Stimulated activated CD4-positive, alpha-beta T cell treated with anti-CD3 and anti-CD28 coated beads, TNF-alpha, amount 100 ng/mL, for 24 hours (primary cell): ENCODE measurements at regions not wholly inside any gene's neighbourhood (a gene's known extent, or its start where the extent isn't known, plus 50 kb on each side); places are given as distances from the start of the nearest gene placed in this dataset.
"Not testable (repeated sequence)": the region's sequence is repeated elsewhere in the genome, so short reads cannot be mapped to it uniquely, and the experiment has no call there.

Source experiments
- DNase-seq, 3 experiments: peaks; one replicate each; pipeline ENCODE4 v3.0.0-alpha.2; 2020; ENCODE audit warnings: low read depth in 3 of 3

DNA sequence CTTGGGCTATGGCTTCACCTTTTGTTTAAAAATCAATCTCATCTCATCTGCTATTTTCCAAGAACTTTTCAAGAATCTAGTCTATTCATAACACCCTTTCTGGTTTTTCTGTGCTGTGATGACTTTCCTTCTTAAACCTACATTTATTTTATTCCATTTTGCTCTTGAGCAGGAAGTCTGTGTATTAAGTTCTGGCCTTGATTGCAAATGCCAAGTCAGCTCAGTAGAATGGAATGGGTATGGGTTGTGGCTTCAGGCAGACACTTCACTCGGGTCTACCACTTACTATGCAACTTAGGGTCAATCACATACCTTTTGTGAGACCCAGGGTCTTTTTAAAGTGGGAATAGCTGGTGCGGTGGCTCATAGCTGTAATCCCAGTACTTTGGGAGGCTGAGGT is 522.3 kb downstream of the TRIML1 start:
- DNase-seq: no peak

DNA sequence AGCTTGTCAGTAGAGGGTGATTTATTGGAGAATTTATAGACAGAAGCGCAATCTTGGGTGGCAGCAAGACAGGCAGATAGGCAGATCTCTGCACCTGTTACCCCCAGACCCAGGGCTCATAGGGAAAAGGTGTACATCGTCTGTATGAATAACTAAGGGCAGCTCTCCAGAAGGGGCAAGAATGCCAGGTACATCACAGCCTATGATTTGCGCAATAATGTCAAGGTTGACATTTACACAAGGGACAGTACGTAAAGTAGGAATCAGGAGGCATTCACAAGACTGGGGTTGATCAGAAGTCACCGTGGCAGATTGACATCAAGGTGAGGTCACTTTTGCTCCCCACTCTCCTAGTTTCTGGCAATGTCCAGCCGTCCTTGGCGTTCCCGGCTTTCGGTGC is 524.1 kb downstream of the TRIML1 start:
- DNase-seq: no peak

DNA sequence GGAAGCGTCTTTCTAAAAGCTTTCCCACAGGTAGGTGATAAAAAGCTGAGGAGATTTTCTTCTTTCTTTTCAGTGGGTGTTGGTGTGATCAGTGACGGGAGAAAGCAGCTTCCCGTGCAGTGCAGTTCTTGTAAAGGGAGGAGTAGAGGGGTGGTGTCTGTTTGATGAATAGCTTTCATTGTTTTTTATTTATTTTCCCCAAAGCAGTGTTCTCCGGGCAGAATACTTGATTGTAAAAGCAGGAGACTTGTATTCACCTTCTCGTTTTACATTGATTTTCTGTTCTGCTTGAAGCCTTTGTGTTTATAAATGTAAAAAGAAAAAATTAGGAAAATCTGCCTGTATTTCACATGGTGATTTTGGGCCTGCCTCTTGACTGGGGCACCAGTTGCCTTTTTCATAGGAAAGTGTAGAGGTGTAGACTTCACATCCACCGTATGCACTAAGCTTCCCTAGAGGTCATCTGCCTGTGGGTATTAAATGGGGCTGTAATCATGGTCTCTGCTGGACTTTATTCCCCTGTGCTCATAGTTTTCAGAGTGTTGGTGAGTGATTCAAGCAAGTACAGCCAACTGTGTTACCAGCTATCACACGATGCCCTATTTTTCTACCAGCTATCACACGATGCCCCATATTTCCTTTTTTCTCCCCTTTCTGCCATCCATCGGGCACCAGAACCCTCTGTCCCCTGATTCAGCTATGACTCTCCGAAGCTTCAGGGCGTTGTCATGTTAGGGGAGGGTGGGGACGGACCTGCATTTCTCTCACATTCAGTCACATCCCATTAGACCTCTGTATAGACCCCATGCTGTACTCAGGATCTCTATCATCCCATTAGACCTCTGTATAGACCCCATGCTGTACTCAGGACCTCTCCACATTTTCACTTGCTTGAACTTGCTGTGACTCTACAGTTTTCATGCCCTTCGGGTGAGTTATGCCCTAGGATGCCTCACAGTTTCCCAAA is 526.5 kb downstream of the TRIML1 start:
- no peak for DNase-seq

DNA sequence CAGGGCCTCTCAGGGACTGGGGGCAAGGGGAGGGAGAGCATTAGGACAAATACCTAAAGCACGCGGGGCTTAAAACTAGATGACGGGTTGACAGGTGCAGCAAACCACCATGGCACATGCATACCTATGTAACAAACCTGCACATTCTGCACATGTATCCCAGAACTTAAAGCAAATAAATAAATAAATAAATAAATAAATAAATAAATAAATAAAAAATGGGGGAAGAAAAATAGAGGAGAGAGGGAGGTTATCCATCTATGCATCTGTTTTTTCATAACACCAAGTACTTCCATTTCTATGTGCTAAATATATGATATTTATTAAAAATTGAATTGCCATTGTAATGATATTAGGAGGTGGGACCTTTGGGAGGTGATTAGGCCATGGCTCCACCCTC is 539.5 kb downstream of the TRIML1 start:
- DNase-seq: not testable (repeated sequence)

DNA sequence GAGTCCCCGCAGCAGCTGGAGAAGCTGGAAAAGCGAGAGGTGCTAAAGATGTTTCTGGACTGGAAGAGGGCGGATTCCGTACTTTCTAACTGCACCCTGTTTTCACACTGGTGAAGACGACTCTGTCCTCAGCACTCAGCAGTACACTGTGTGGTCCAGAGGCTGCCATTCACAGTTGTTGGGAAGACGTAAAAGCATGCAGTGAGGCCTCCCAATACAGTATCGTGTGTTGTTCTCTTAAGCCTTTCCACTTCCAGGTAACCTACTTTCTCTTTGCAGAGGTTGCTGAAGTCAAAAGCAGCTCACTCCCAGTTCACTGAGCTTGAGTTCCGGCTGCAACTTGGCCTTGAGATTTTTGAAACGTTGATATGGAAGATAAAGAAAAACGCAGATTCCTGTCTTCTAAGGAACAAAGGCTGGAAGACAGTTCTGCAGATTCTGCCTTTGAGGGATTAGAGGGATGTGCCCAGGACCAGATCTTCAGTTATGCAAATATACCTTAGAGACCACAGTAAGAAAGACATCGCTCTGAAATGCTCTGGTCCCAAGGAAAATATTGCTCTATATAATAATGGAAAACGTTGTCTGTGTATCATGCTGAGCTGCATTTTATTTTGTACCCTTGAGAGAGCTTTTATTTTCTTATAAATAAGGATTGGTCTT is 540.9 kb downstream of the TRIML1 start:
- no peak for DNase-seq

DNA sequence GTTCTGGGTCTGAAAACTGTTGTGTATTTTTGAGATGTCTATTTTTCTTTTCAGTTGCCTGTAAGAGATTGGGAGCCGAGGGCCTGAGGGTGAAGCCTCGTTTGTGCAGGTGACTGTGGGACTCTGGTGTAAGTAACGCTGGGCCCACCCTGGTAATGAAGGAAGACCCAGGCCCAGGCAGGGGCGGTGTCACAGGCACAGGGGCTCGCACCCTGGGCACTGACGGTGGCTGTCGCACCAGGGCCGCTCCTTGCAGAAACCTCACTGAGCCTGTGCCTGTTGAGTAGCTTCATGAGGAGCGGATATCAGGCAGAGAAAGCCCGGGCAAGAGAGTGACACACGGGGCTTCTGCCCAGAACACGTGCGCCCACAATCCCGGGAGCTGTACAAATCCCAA is 541.4 kb downstream of the TRIML1 start:
- DNase-seq: no peak

DNA sequence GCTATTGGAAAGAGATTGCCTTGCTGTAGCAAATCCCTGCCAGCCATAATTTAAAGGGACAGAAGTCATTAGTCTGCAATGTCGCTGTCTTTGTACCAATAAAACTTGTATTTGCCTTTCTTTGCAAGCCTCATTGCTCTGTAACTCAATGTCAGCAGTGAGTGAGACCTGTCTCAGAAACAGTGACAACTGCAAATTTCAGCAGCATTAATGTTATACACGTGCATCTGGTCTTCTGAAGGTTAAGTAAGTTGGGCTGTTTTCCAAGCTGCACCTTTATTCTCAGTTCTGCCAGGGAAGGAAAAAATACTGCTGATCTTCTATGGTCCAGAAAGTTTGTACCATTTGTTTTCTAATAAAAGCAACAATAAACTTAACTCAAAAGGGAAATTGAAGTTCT is 543.1 kb downstream of the TRIML1 start:
- DNase-seq: no peak

DNA sequence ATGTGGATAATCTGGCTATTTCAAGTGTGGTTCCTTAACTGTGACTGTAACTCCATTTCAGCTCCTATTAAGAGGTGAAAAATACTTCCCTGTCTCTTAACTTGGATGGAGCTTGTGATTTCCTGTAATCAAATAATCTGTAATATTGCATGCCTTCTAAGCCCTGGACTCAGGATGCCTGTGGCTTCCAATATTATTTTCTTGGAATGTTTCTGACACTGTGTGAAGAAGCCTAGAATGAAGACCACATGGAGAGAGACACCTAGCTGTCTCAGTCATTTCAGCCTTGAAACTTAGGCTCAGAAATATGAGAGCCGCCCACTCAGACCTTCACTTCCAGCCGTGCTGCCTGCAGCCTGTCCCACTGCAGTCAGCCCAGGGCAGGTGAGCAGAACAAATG is 544.3 kb downstream of the TRIML1 start:
- no peak for DNase-seq

DNA sequence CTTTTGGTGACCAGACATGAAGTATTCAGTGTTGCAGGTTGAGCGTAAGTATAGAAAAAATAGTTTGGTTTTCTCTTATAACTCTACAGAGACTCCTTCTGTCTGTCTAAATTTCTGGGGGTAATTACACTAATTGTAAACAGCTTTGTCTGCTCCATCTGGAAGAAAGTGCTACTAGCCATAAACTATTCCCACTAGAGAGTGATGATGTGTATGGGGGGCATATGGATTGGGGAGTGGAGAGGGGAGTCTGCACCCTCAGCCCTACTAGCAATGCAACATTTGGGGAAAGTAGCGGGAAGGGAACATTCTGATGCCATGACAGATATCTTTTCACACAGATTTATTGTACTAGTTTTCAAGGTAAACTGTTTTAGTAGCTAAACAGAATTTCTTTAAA is 549.7 kb downstream of the TRIML1 start:
- DNase-seq: no peak

DNA sequence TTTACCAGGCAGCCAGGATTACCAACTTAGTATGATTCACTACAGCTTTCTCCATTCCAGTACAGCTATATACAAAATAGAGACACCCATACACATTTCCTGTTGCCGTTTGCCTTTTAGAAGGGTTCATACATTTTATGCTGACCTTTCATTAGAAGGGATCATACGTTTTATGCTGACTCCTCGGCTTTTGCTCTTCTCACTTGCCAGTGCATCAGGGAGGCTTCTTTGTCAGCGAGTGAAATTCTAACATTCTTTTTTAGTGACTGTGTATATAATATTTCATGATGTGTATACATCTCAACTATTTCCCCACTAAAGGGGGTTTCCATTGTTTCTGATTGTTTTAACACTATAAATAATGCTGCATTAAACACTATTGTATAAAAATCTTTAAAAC is 552.6 kb downstream of the TRIML1 start:
- DNase-seq: no peak

DNA sequence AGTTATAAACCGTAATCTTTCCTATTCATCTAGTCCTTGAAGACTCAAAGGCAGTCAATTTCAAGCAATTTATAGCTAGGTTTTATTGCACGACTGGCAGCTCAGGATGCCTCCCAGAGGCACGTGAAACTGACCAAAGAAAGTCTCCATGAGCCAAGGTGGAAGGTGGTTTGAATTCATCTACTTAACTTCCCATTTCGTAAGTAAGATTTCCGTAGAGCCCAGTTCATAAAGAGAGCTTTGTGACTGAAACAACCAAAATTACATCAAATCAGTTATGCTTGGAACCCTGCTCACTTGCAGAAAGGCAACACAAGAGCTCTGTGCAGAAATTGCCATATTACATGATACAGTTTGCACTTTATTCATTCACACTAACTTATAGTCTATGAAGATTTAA is 556.0 kb downstream of the TRIML1 start:
- DNase-seq: no peak

DNA sequence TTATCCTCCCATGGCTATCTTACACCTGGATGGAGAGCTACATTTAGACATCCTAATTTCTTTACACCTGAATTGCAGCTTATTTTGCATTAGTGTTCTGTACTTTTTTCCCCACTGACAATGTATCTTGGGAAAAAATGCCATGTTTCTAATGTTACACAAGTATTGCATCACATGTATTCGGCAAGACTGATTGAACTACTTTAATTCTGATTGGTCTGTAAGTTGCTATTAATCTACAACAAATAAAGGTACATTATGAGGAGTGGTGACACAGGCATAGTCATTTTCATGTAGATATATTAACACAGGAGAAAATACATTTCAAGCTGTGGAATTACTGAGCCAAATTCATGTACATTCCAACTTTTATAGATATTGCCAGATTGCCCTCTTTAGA is 558.0 kb downstream of the TRIML1 start:
- DNase-seq: no peak

DNA sequence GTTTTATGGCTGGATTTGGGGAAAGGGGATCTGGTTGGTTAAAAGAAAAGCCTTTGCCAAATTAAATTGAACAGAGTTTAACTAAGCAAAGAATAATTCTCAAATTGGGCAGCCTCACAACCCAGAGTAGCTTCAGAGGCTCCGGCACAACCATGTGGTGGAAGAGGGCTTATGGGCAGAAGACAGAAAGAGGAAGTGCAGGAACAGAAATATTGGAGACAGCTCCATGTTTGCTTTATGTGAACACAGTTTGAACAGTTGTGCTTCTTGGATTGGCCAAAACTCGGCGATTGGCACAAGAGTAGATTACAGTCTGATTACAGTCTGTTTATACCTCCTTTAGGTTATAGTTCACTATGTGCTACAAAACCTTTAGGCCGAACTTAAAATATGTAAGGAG is 562.7 kb downstream of the TRIML1 start:
- DNase-seq: no peak

DNA sequence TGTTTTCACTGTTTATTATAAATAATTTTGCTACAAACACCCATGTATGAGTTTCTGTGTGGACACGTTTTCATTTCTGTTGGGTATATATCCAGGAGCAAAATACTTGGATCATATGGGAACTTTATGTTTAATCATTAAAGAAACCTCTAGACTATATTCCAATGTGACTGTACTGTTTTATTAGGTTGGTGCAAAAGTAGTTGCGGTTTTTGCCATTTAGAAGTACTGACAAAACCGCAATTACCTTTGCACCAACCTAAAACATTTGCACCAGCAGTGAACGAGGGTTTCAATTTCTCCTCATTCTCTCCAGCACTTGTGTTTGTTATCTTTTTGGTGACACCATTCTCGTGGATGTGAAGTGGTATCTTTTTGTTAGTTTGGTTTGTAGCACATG is 565.0 kb downstream of the TRIML1 start:
- no peak for DNase-seq

DNA sequence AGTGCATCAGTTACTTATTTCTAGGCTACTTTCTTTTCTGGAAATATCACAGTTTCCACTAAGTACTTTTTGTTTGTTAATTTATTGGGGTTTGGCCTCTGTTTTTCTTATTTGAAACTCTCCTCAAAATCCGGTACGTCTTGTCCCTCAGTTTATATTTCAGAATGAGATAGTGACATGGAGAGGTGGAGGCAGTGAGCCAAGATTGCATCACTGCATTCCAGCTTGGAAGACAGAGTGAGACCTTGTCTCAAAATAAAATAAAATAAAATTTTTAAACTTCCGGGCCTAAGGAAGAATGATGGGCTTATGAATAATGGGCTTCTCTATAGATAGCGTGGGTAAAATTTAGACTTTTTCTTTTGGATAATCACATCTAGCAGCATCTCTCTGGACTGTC is 567.8 kb downstream of the TRIML1 start:
- DNase-seq: no peak

DNA sequence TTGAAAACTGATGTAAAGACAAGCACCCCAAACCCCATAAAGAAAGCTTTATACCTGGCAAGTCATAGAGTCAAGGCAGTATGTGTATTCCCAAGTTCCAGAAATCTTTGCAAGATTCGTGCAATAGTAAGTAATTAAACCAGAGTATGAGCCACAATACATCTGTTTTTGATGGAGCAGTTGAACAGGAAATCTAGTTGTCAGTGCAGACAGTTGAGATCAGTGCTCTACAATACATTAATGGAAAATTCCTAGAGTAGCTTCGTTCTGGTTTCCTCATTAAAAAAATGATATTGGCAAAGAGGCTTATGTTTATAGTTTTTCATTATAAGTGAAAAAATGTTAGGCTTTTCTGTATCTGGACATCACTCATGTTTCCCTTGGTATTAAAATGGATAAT is 575.3 kb downstream of the TRIML1 start:
- DNase-seq: no peak

DNA sequence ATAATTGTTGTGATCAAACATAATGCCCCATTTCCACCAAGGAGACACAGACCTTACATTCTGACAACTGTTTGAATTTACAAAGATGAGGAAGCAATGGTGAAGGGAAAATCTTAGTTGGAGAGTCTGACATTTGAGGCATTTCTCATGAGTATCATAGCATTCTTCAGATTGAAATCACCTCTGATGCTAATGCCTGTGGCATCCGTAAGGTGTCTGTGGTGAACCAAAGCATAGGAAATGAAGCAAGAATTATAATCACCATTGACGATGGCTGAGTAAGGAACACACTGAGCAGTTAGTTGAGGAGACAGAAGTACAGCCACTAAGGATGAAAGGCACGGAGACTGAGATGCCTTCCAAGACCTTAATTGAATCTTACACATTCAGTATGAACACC is 575.7 kb downstream of the TRIML1 start:
- DNase-seq: no peak

DNA sequence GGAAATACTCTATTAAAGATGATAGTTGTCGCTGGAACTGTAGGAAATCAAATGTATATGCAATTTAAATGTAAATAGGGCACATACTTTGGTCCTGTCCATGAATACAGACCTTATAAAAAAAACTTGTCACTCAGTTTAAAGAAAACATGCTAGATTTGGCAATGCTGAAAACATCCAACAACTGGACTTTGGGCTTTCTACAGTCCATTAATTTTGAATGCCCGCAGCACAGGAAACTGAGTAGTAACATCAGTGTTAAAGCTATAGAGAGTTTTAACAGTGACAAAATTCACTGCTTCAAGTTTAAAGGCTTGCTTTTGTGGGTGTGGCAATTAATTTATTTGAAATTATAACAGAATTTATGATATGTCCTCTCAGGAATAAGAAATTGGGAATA is 578.4 kb downstream of the TRIML1 start:
- no peak for DNase-seq

DNA sequence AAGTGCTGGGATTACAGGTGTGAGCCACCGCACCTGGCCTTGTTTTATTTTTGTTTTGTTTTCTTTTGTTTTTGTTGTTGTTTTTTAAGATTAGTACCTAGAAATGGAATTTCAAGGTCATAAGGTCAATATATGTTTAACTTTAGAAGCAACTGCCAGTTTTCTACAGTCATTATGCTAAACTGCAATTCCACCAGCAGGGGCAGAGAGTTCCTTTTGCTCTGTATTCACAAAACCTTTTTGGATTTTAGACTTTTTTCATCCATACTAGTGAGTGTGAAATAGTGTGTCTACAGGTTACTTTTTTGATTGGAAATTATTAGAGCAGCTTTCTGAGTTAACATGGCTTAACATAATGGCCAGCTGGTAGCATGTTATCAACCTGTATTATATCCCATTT is 580.6 kb downstream of the TRIML1 start:
- no peak for DNase-seq

DNA sequence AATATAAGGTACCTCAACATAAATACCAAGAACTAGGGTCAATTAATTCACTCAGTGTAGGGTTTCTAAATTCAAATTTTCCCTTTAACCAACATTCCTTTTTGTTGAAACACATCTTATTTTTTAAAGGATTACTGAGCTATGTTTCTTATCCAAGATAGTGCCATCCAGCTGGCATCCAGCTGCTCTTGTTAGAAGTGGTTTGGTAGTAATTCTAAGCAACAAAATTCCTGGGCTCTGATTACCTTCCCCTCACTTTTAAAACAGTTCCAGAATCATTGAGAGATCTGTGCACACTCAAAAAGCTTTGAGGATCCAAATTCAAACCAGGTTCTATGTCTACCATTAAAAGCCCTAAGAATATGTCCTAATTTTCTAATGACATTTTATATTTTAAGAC is 583.7 kb downstream of the TRIML1 start:
- DNase-seq: no peak

DNA sequence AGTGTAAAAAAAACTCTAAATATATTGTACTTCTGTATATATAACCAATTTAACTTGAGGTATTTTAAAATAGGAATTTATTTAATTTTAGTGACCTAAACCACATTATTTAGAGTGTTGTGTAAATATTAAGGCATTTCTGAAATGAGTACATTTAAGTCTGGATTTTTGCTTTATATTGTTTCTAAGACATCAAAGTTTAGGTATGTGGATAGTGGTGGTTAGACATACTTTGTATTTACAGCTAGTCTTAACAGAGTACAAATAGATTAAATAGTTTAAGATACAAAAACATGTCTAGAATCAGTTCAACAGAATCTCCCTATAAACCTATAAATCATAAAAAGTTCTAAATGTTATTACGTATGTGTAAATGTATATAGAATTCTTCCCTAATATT is 588.5 kb downstream of the TRIML1 start:
- no peak for DNase-seq

DNA sequence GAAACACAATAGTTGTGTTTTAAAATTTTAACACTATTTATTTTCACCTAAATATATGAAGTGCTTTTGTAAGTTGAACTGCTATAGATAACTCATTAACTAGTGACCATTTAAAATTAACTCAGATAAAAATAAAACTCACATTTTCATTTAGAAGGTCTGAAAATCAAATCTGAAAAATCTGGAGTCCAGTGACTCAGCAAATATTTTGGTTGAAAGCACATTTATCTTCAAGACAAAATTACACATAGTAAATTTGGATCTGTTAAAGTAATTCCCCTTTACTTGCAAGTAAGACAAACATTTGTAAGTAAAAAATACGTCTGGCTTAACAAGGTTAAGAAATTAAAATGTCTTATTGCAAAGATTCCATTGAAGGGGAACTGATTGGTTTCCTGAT is 589.1 kb downstream of the TRIML1 start:
- DNase-seq: no peak

DNA sequence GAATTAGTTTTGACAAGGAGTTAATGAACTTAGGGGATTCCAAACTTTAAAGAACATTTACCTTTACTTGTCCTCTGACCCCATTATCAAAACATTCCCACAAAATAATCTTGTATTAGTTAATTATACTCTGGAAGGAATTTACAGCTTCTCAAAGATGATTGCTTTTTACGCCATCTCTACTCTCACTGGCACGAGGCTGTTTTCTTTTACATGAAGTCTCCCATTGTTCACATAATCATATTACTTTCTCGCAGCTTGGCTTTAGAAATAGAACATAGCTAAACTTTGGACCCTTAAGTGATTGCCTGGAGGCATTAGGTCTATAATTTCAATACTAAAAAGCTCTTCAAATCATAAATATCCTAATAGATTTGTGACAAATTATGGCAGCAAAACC is 592.9 kb downstream of the TRIML1 start:
- no peak for DNase-seq
